ENCODE measurements at regions not wholly inside any gene's neighbourhood (a gene's known extent, or its start where the extent isn't known, plus 50 kb on each side); places are given as distances from the start of the nearest gene placed in this dataset.

GRCh38 chr4:4717692-4718091, 141.8 kb upstream of the MSX1 start:
- peaks cover 20% of the 10 kb centered on the region for H3K4me1 ChIP-seq (replicated peaks; ENCODE audit: insufficient read depth)

DNA sequence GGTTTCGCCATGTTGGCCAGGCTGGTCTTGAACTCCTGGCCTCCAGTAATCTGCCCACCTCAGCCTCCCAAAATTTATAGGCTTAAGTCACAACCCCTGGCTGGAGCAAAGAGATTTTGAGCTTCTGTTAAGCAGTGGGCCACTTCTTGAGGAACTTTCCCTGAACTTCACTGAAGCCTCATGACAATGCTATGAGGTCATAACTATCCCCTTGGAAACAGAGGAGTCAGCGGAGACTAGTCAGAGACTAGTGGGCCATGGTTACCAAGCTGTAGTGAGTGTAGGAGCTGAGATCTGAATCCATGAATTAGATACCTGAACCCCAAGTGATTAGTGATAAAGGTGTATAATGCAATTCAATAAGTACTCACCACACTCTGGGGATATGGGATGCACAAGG, 145.1 kb upstream of the MSX1 start:
- CTCF ChIA-PET = no interaction called here
- BruUV-seq (replicated peaks) = no TSS peak

More at GRCh38 chr4:4717692-4718091, 141.8 kb upstream of the MSX1 start:
- no peaks in the 10 kb centered on the region for H3K36me3 ChIP-seq (ENCODE audit: low read depth)
- H3K9me3 ChIP-seq (ENCODE audit: insufficient read depth, low read depth) = no peaks in the 10 kb centered on the region
- H3K27me3 ChIP-seq (ENCODE audit: insufficient read depth, low read depth) = no peaks in the 10 kb centered on the region
- BruUV-seq (replicated peaks) = no TSS peak
- H4K20me1 ChIP-seq (ENCODE audit: insufficient read depth) = no peaks in the 10 kb centered on the region
- CTCF ChIA-PET = no interaction called here
- POLR2A ChIA-PET (ENCODE audit: unreplicated experiment) = no interaction called here
- peak; percentile 36 to 87 for DNase-seq
- peak overlapping the region; percentile 37 for H3K4me2 ChIP-seq
- no peaks in the 10 kb centered on the region for H3K9me2 ChIP-seq (ENCODE audit: insufficient read depth)
- TF ChIP-seq EZH2 (IDR thresholded peaks at IDR 0.05; ENCODE audit: low read depth) (no peak), CTCF (conservative IDR thresholded peaks at IDR 0.05) (no peak)
- H3K4me3 ChIP-seq = no peak overlapping the region
- peaks cover 2% of the 10 kb centered on the region; the same call in 1 of the 2 replicates for H3F3A ChIP-seq (ENCODE audit: insufficient read depth, low read depth)
- no peaks in the 10 kb centered on the region for H3K79me2 ChIP-seq (ENCODE audit: low read depth)
- H2AFZ ChIP-seq = no peak overlapping the region
- H3K27ac ChIP-seq = no peak overlapping the region
- intact Hi-C loops (cut with micrococcal nuclease; ENCODE audit: unreplicated experiment) = no loop called here

GRCh38 chr4:4712800-4713528, 146.5 kb upstream of the MSX1 start:
- intact Hi-C loops (cut with micrococcal nuclease; ENCODE audit: unreplicated experiment) = no loop called here
- Histone ChIP-seq H3K4me3 (no peak overlapping the region), H3F3A (ENCODE audit: insufficient read depth, low read depth) (peaks cover 2% of the 10 kb centered on the region; the same call in 1 of the 2 replicates), H3K9me3 (ENCODE audit: insufficient read depth, low read depth) (no peaks in the 10 kb centered on the region), H3K4me1 (replicated peaks; ENCODE audit: insufficient read depth) (peaks cover 31% of the 10 kb centered on the region), H3K4me2 (no peak overlapping the region), H3K36me3 (ENCODE audit: low read depth) (no peaks in the 10 kb centered on the region), H4K20me1 (ENCODE audit: insufficient read depth) (no peaks in the 10 kb centered on the region), H3K27me3 (ENCODE audit: insufficient read depth, low read depth) (no peaks in the 10 kb centered on the region), H2AFZ (no peak overlapping the region), H3K27ac (peak overlapping the region; percentile 29; the same call in 1 of the 2 replicates), H3K79me2 (ENCODE audit: low read depth) (no peaks in the 10 kb centered on the region), H3K9me2 (ENCODE audit: insufficient read depth) (no peaks in the 10 kb centered on the region)
- TF ChIP-seq CTCF (conservative IDR thresholded peaks at IDR 0.05) = no peak
- no peak for TF ChIP-seq EZH2 (IDR thresholded peaks at IDR 0.05; ENCODE audit: low read depth)
- BruUV-seq (replicated peaks) = no TSS peak
- POLR2A ChIA-PET (ENCODE audit: unreplicated experiment) = no interaction called here
- CTCF ChIA-PET = no interaction called here
- DNase-seq = peak in 1 of 2 experiments; percentile 89

More for the DNA sequence above, 145.1 kb upstream of the MSX1 start:
- POLR2A ChIA-PET (ENCODE audit: unreplicated experiment) = no interaction called here
- no peak overlapping the region for H2AFZ ChIP-seq
- intact Hi-C loops (cut with micrococcal nuclease; ENCODE audit: unreplicated experiment) = no loop called here
- H3K27me3 ChIP-seq (ENCODE audit: insufficient read depth, low read depth) = no peaks in the 10 kb centered on the region
- DNase-seq = no peak
- H3K4me2 ChIP-seq = no peak overlapping the region
- H3K79me2 ChIP-seq (ENCODE audit: low read depth) = no peaks in the 10 kb centered on the region
- H3K4me3 ChIP-seq = no peak overlapping the region
- H3K4me1 ChIP-seq (replicated peaks; ENCODE audit: insufficient read depth) = peaks cover 34% of the 10 kb centered on the region
- peaks cover 2% of the 10 kb centered on the region; the same call in 1 of the 2 replicates for H3F3A ChIP-seq (ENCODE audit: insufficient read depth, low read depth)
- no peak overlapping the region for H3K27ac ChIP-seq
- TF ChIP-seq CTCF (conservative IDR thresholded peaks at IDR 0.05) = no peak
- TF ChIP-seq EZH2 (IDR thresholded peaks at IDR 0.05; ENCODE audit: low read depth) = no peak
- no peaks in the 10 kb centered on the region for H3K9me2 ChIP-seq (ENCODE audit: insufficient read depth)
- H3K9me3 ChIP-seq (ENCODE audit: insufficient read depth, low read depth) = no peaks in the 10 kb centered on the region
- no peaks in the 10 kb centered on the region for H3K36me3 ChIP-seq (ENCODE audit: low read depth)
- H4K20me1 ChIP-seq (ENCODE audit: insufficient read depth) = no peaks in the 10 kb centered on the region

All from PC-9 (cell line).